Astrocyte of the spinal cord (primary cell): ENCODE measurements at regions not wholly inside any gene's neighbourhood (a gene's known extent, or its start where the extent isn't known, plus 50 kb on each side); places are given as distances from the start of the nearest gene placed in this dataset.

Experiments used
- DNase-seq: peaks from one replicate; pipeline ENCODE4 v3.0.0; 2011; ENCODE audit warnings: low read depth, low spot score
- H3K4me3 ChIP-seq: 2 replicates; pipeline ENCODE4 v1.5.1; 2011; ENCODE audit warnings: low read depth, mild to moderate bottlenecking, low read length, moderate library complexity
- CTCF ChIP-seq: IDR thresholded peaks from 2 replicates; pipeline ENCODE4 v1.5.1; 2012; ENCODE audit warnings: low read depth, mild to moderate bottlenecking, low read length, inconsistent platforms
- in situ Hi-C: cut with HindIII; loops from 2 replicates; pipeline ENCODE4 v1.10.0; 2017; ENCODE audit warnings: low sequenced_read_pairs

- in situ Hi-C loops = no loop called here
- no peak for DNase-seq
Measured at GRCh38 chr16:76059701-76060100, 217.5 kb upstream of the CNTNAP4 start.

GRCh38 chr16:76071690-76072089 is 205.5 kb upstream of the CNTNAP4 start:
- DNase-seq = no peak
- TF ChIP-seq CTCF = no peak
- in situ Hi-C loops = no loop called here
- H3K4me3 ChIP-seq = no peak overlapping the region

More at GRCh38 chr16:76059701-76060100, 217.5 kb upstream of the CNTNAP4 start:
- no peak for TF ChIP-seq CTCF
- no peak overlapping the region for H3K4me3 ChIP-seq

GRCh38 chr16:76081967-76082366 is 195.2 kb upstream of the CNTNAP4 start:
- H3K4me3 ChIP-seq = no peak overlapping the region
- in situ Hi-C loops = no loop called here
- TF ChIP-seq CTCF = no peak
- DNase-seq = no peak

- no peak overlapping the region for H3K4me3 ChIP-seq
- no peak for TF ChIP-seq CTCF
- in situ Hi-C loops = no loop called here
- DNase-seq = no peak
Measured at GRCh38 chr16:76106647-76107046, 170.6 kb upstream of the CNTNAP4 start.

GRCh38 chr16:76108460-76108859 is 168.7 kb upstream of the CNTNAP4 start:
- H3K4me3 ChIP-seq = no peak overlapping the region
- no peak for DNase-seq
- TF ChIP-seq CTCF = no peak
- in situ Hi-C loops = no loop called here

GRCh38 chr16:76114681-76115080 is 162.5 kb upstream of the CNTNAP4 start:
- DNase-seq = no peak
- TF ChIP-seq CTCF = no peak
- in situ Hi-C loops = no loop called here
- H3K4me3 ChIP-seq = no peak overlapping the region

- in situ Hi-C loops = no loop called here
- no peak for DNase-seq
- H3K4me3 ChIP-seq = no peak overlapping the region
- TF ChIP-seq CTCF = no peak
Measured at GRCh38 chr16:76118344-76118743, 158.9 kb upstream of the CNTNAP4 start.
